ENCODE measurements at regions not wholly inside any gene's neighbourhood (a gene's known extent, or its start where the extent isn't known, plus 50 kb on each side); places are given as distances from the start of the nearest gene placed in this dataset.
"Not testable (repeated sequence)": the region's sequence is repeated elsewhere in the genome, so short reads cannot be mapped to it uniquely, and the experiment has no call there.

- Mint-ChIP-seq H3K36me3 (ENCODE audit: low read depth) (no peaks in the 10 kb centered on the region), H3K9me3 (no peaks in the 10 kb centered on the region), H3K4me3 (no peak overlapping the region), H3K4me1 (peaks cover 19% of the 10 kb centered on the region), H3K27ac (no peak overlapping the region), H3K27me3 (ENCODE audit: low read depth, poor library complexity) (peaks cover 19% of the 10 kb centered on the region)
- DNase-seq, result no peak
- TF ChIP-seq CTCF (IDR thresholded peaks at IDR 0.05), result no peak
These were observed 63.0 kb upstream of the TOP1 start for GRCh38 chr20:40965671-40966070.

- Mint-ChIP-seq H3K27ac (no peak overlapping the region), H3K36me3 (ENCODE audit: low read depth) (no peaks in the 10 kb centered on the region), H3K4me3 (no peak overlapping the region), H3K27me3 (ENCODE audit: low read depth, poor library complexity) (peaks cover 16% of the 10 kb centered on the region), H3K9me3 (no peaks in the 10 kb centered on the region), H3K4me1 (peaks cover 19% of the 10 kb centered on the region)
- peak; percentile 32 for DNase-seq
- TF ChIP-seq CTCF (IDR thresholded peaks at IDR 0.05), result peak; percentile 46
These were observed 62.5 kb upstream of the TOP1 start for GRCh38 chr20:40966103-40966502.

- H3K27me3 Mint-ChIP-seq (ENCODE audit: low read depth, poor library complexity), result peaks cover 12% of the 10 kb centered on the region
- H3K4me3 Mint-ChIP-seq, result no peak overlapping the region
These were observed 62.0 kb upstream of the TOP1 start for GRCh38 chr20:40966516-40967185.

GRCh38 chr20:40967700-40968099, 60.9 kb upstream of the TOP1 start:
- H3K4me1 Mint-ChIP-seq, result peaks cover 19% of the 10 kb centered on the region
- H3K27me3 Mint-ChIP-seq (ENCODE audit: low read depth, poor library complexity), result peaks cover 6% of the 10 kb centered on the region
- no peaks in the 10 kb centered on the region for H3K9me3 Mint-ChIP-seq
- peak overlapping the region; percentile 15 for H3K27ac Mint-ChIP-seq
- no peaks in the 10 kb centered on the region for H3K36me3 Mint-ChIP-seq (ENCODE audit: low read depth)
- no peak for TF ChIP-seq CTCF (IDR thresholded peaks at IDR 0.05)
- H3K4me3 Mint-ChIP-seq, result no peak overlapping the region
- DNase-seq, result no peak

More at GRCh38 chr20:40966516-40967185, 62.0 kb upstream of the TOP1 start:
- DNase-seq, result no peak
- no peaks in the 10 kb centered on the region for H3K36me3 Mint-ChIP-seq (ENCODE audit: low read depth)
- no peak overlapping the region for H3K27ac Mint-ChIP-seq
- no peak for TF ChIP-seq CTCF (IDR thresholded peaks at IDR 0.05)
- H3K9me3 Mint-ChIP-seq, result no peaks in the 10 kb centered on the region
- peaks cover 19% of the 10 kb centered on the region for H3K4me1 Mint-ChIP-seq

- peak; percentile 95 for DNase-seq
- H3K27me3 Mint-ChIP-seq (ENCODE audit: low read depth, poor library complexity); H3K36me3 Mint-ChIP-seq (ENCODE audit: low read depth); H3K9me3 Mint-ChIP-seq: not testable (repeated sequence)
- Mint-ChIP-seq H3K4me1 (peaks cover 19% of the 10 kb centered on the region), H3K4me3 (peak overlapping the region; percentile 81), H3K27ac (peak overlapping the region; percentile 33)
- TF ChIP-seq CTCF (IDR thresholded peaks at IDR 0.05), result peak; percentile 97
These were observed 59.6 kb upstream of the TOP1 start for GRCh38 chr20:40968816-40969562.

Measured in nephron progenitor cell (in vitro differentiated cells).